K562 (cell line): ENCODE measurements at regions not wholly inside any gene's neighbourhood (a gene's known extent, or its start where the extent isn't known, plus 50 kb on each side); places are given as distances from the start of the nearest gene placed in this dataset.

Experiments used
- ATAC-seq: fragments of 200-7000 bp; cut with Tn5 transposase; 3 replicates; pipeline ENCODE4 v1.9.1; 2020; ENCODE audit warnings: moderate library complexity
- BruUV-seq: library from RNA; stranded (reverse); fragments of 400-500 nt; replicated peaks from 2 replicates; lab custom pipeline; 2021; lab: Mats Ljungman, UMichigan
- CTCF ChIA-PET: fragments of 300-600 bp; formaldehyde crosslinking; extraction: SDS; loops from one replicate; lab custom pipeline; 2021; ENCODE audit warnings: low intra/inter-chr PET ratio; lab: Yijun Ruan, JAX
- POLR2A ChIA-PET: fragments of 300-600, 350-650 bp; sonication (Branson Sonifier 250); formaldehyde crosslinking; extraction: SDS; loops from one replicate; lab custom pipeline; 2021; ENCODE audit warnings: antibody characterized with exemption, inconsistent platforms; lab: Yijun Ruan, JAX
- DNase-seq, 4 experiments: peaks; one replicate each; pipeline versions ENCODE4 v3.0.0 to v3.0.0-alpha.2; 2011 to 2018; ENCODE audit warnings: low spot score in 3 of 4, mixed read lengths in 3 of 4; ENCODE audit errors: extremely low read depth in 1 of 4
- FAIRE-seq: peaks from 2 replicates; lab custom pipeline; 2011; peaks lifted over from hg19 to GRCh38; lab: Jason Lieb, UNC
- H2AFZ ChIP-seq: 2 replicates; pipeline ENCODE4 v1.6.0; 2011; ENCODE audit warnings: low read depth, low read length, control low read depth, inconsistent platforms
- H3K27ac ChIP-seq: fragments of 200-600 bp; 3 replicates; pipeline ENCODE4 v1.8.0; 2011; ENCODE audit warnings: low read depth, mild to moderate bottlenecking, control low read depth, inconsistent platforms, low read length, moderate library complexity, mixed read lengths; ENCODE audit errors: extremely low read depth
- H3K27me3 ChIP-seq, 2 experiments: fragments of 300-600 bp in 1 of 2; 2 replicates in 1 of 2; 3 replicates in 1 of 2; pipeline versions ENCODE4 v1.6.0 to v1.8.0; 2011; ENCODE audit warnings: inconsistent platforms in 2 of 2, low read length in 2 of 2, mild to moderate bottlenecking in 1 of 2, mixed read lengths in 1 of 2, moderate library complexity in 1 of 2; ENCODE audit not compliant: control insufficient read depth in 2 of 2, insufficient read depth in 2 of 2
- H3K36me3 ChIP-seq: fragments of 300-600 bp; 3 replicates; pipeline ENCODE4 v1.8.0; 2011; ENCODE audit warnings: mild to moderate bottlenecking, low read length, inconsistent platforms; ENCODE audit not compliant: control insufficient read depth, insufficient read depth
- H3K4me1 ChIP-seq, 2 experiments: fragments of 200-600 bp in 1 of 2; replicated peaks in 1 of 2; 2 replicates in 1 of 2; 3 replicates in 1 of 2; pipeline versions ENCODE4 v1.5.1 to v1.8.0; 2011; ENCODE audit warnings: inconsistent platforms in 2 of 2, low read length in 2 of 2, mild to moderate bottlenecking in 1 of 2, mixed read lengths in 1 of 2, moderate library complexity in 1 of 2; ENCODE audit not compliant: control insufficient read depth in 2 of 2, insufficient read depth in 2 of 2
- H3K4me2 ChIP-seq: 2 replicates; pipeline ENCODE4 v1.6.1; 2011; ENCODE audit warnings: low read length, control low read depth, inconsistent platforms, mixed read lengths; ENCODE audit not compliant: insufficient read depth
- H3K4me3 ChIP-seq: fragments of 200-600 bp; sonication (generic), shearing (Covaris generic); 2 replicates; pipeline ENCODE4 v1.5.1; 2016; ENCODE audit warnings: control low read depth, inconsistent platforms
- H3K79me2 ChIP-seq: fragments of 200-600 bp; 3 replicates; pipeline ENCODE4 v1.8.0; 2011; ENCODE audit warnings: low read length, inconsistent platforms; ENCODE audit not compliant: control insufficient read depth, insufficient read depth
- H3K9ac ChIP-seq, 2 experiments: 2 replicates each; pipeline versions ENCODE4 v1.6.0 to v1.6.1; 2011; ENCODE audit warnings: low read depth in 2 of 2, low read length in 2 of 2, control low read depth in 1 of 2, inconsistent platforms in 1 of 2, mild to moderate bottlenecking in 1 of 2, mixed read lengths in 1 of 2; ENCODE audit not compliant: insufficient read depth in 1 of 2
- H3K9me1 ChIP-seq: one replicate; pipeline ENCODE4 v1.6.0; 2011; ENCODE audit warnings: inconsistent platforms, mild to moderate bottlenecking, low read length, moderate library complexity; ENCODE audit not compliant: control insufficient read depth, insufficient read depth
- H3K9me3 ChIP-seq: replicated peaks from 2 replicates; pipeline ENCODE4 v1.5.1; 2011; ENCODE audit warnings: low read depth, low read length, inconsistent platforms; ENCODE audit not compliant: control insufficient read depth, insufficient read depth
- H4K20me1 ChIP-seq: replicated peaks from 2 replicates; pipeline ENCODE4 v1.6.1; 2011; ENCODE audit warnings: low read length, inconsistent platforms, mixed read lengths; ENCODE audit not compliant: control insufficient read depth, insufficient read depth
- ARID3B ChIP-seq: fragments of 250-450 bp; sonication (Bioruptor Pico); IDR thresholded peaks from 2 replicates; pipeline ENCODE4 v1.4.0; 2020; ENCODE audit warnings: borderline replicate concordance
- CREM ChIP-seq: IDR thresholded peaks from 2 replicates; pipeline ENCODE4 v1.6.1; 2014; ENCODE audit warnings: antibody characterized with exemption, low read depth
- MAFF ChIP-seq: IDR thresholded peaks from 2 replicates; pipeline ENCODE4 v1.6.1; 2012; ENCODE audit warnings: low read length, improper control_type of control experiment
- PHB2 ChIP-seq: fragments of 450-650 bp; IDR thresholded peaks from 2 replicates; pipeline ENCODE4 v1.6.1; 2017; ENCODE audit warnings: low read depth
- SMARCC2 ChIP-seq: fragments of 450-650 bp; IDR thresholded peaks from 2 replicates; pipeline ENCODE4 v1.6.1; 2017; ENCODE audit warnings: antibody characterized with exemption, moderate library complexity, mild to moderate bottlenecking, low read depth
- ZBTB12 ChIP-seq: fragments of 250-450 bp; sonication (Bioruptor Pico); IDR thresholded peaks from 2 replicates; pipeline ENCODE4 v1.4.0; 2020
- ZNF311 ChIP-seq: fragments of 250-450 bp; sonication (Bioruptor Pico); IDR thresholded peaks from 2 replicates; pipeline ENCODE4 v1.4.0; 2020; ENCODE audit warnings: mild to moderate bottlenecking, moderate library complexity
- ZNF316 ChIP-seq: fragments of 450-650 bp; IDR thresholded peaks from 2 replicates; pipeline ENCODE4 v1.6.1; 2016
- ZNF512 ChIP-seq: IDR thresholded peaks from 2 replicates; pipeline ENCODE4 v1.6.1; 2016; ENCODE audit warnings: missing genetic modification characterization, missing compliant biosample characterization
- WGBS: fragments of 100-300 bp; shearing (Covaris generic); methylation state at CpG from one replicate; pipeline ENCODE4 v1.1.6; 2016; ENCODE audit warnings: low coverage, mixed read lengths; ENCODE audit not compliant: insufficient coverage; ENCODE audit errors: missing lambda C conversion rate; 5-methylcytosine and 5-hydroxymethylcytosine counted together
- in situ Hi-C: fragments of 300-500 bp; cut with MboI; formaldehyde crosslinking; loops from 4 replicates; pipeline ENCODE4 v1.15.0; 2018; ENCODE audit warnings: inconsistent platforms, mixed read lengths
- intact Hi-C: fragments of 100-400 bp; cut with micrococcal nuclease; formaldehyde crosslinking; loops from 2 replicates; pipeline ENCODE4 v1.14.2; 2022

GRCh38 chr2:16264931-16265540, 324.7 kb downstream of the MYCN start (continued):
- no peak for TF ChIP-seq ZNF512 (tag)
- no peak for TF ChIP-seq CREM
- no peak for TF ChIP-seq PHB2

- no peaks in the 10 kb centered on the region for H3K4me1 ChIP-seq
Observed at GRCh38 chr2:16264491-16264890, 324.1 kb downstream of the MYCN start.

More at GRCh38 chr2:16264491-16264890, 324.1 kb downstream of the MYCN start:
- POLR2A ChIA-PET = no interaction called here
- H3K9ac ChIP-seq = no peak overlapping the region
- H3K36me3 ChIP-seq = no peaks in the 10 kb centered on the region
- H3K4me3 ChIP-seq = no peak overlapping the region
- H3K27me3 ChIP-seq = no peaks in the 10 kb centered on the region
- no peak for ATAC-seq
- 0% methylated on average over 4 of the region's 4 CpGs for WGBS
- H3K9me1 ChIP-seq = no peaks in the 10 kb centered on the region
- no peaks in the 10 kb centered on the region for H4K20me1 ChIP-seq
- in situ Hi-C loops (no loop called here), intact Hi-C loops (no loop called here)
- TF ChIP-seq SMARCC2 (no peak), ZNF316 (peak; percentile 13; the same call in 1 of the 2 replicates), ZBTB12 (CRISPR knock-in tag) (no peak), MAFF (0 out of 2 replicates have a peak, but pooled peaks have one; percentile 4), ARID3B (CRISPR knock-in tag) (no peak), ZNF311 (no peak), CREM (no peak)
- H3K27ac ChIP-seq = no peak overlapping the region
- H3K4me2 ChIP-seq = no peak overlapping the region
- H3K79me2 ChIP-seq = no peaks in the 10 kb centered on the region
- CTCF ChIA-PET = no interaction called here
- no TSS peak for BruUV-seq
- FAIRE-seq = no peak
- no peak for DNase-seq
- H3K9me3 ChIP-seq = no peaks in the 10 kb centered on the region
- H2AFZ ChIP-seq = no peak overlapping the region
